Adrenal gland (tissue), 9 donors: ENCODE measurements at regions not wholly inside any gene's neighbourhood (a gene's known extent, or its start where the extent isn't known, plus 50 kb on each side); places are given as distances from the start of the nearest gene placed in this dataset.

Source experiments
- DNase-seq, 7 donors: peaks; one replicate each; pipeline ENCODE4 v3.0.0-alpha.2; 2019 to 2020
- H3K27ac ChIP-seq, 5 donors: fragments of 200-600 bp; sonication (generic) in 4 of 5; 1 replicate in 3 of 5; 2 replicates in 2 of 5; pipeline versions ENCODE4 v1.5.1 to v1.8.0; 2016 to 2020; ENCODE audit warnings: mild to moderate bottlenecking in 1 of 5
- H3K27me3 ChIP-seq: fragments of 200-600 bp; 2 replicates; pipeline ENCODE4 v1.8.0; 2021
- H3K36me3 ChIP-seq, 2 donors: fragments of 200-600 bp; replicated peaks in 1 of 2; 1 replicate in 1 of 2; 2 replicates in 1 of 2; pipeline versions ENCODE4 v1.5.1 to v1.8.0; 2018 to 2022
- H3K4me1 ChIP-seq, 2 donors: fragments of 200-600 bp; replicated peaks in 1 of 2; 1 replicate in 1 of 2; 2 replicates in 1 of 2; pipeline versions ENCODE4 v1.5.1 to v1.8.0; 2018 to 2021
- H3K4me3 ChIP-seq, 4 donors: fragments of 200-600 bp; sonication (generic) in 3 of 4; one replicate each; pipeline ENCODE4 v1.5.1; 2016 to 2018
- H3K9me3 ChIP-seq, 3 donors: fragments of 200-600 bp; sonication (generic) in 1 of 3; replicated peaks in 1 of 3; 1 replicate in 2 of 3; 2 replicates in 1 of 3; pipeline versions ENCODE4 v1.5.1 to v1.8.0; 2016 to 2021
- CTCF ChIP-seq, 6 experiments: fragments of 450-650 bp in 4 of 6; fragments of 200-600 bp in 2 of 6; sonication (generic) in 1 of 6; IDR thresholded peaks; 1 replicate in 5 of 6; 2 replicates in 1 of 6; pipeline versions ENCODE4 v1.5.1 to v1.8.0; 2016 to 2021; ENCODE audit warnings: antibody characterized with exemption in 6 of 6, mild to moderate bottlenecking in 2 of 6, moderate library complexity in 1 of 6
- POLR2A ChIP-seq, 2 donors: fragments of 450-650 bp; IDR thresholded peaks; one replicate each; pipeline ENCODE4 v1.6.1; 2017; ENCODE audit warnings: antibody characterized with exemption in 2 of 2, mild to moderate bottlenecking in 2 of 2, moderate library complexity in 1 of 2
- WGBS, 4 donors: extraction: QIAGEN DNeasy Blood & Tissue Kit in 2 of 4; methylation state at CpG; one replicate each; pipeline versions ENCODE4 v1.1.5 to v1.1.7; 2013 to 2017; 5-methylcytosine and 5-hydroxymethylcytosine counted together
- intact Hi-C, 2 donors: fragments of 100-400 bp; cut with DNase I; formaldehyde crosslinking; loops; one replicate each; pipeline versions ENCODE4 v1.14.1 to v1.15.0; 2022 to 2023
- donor health status: healthy with polysubstance abuse.
- donor health status: Bipolar disorder and iron deficiency.
- donor health status: DM: yes; HTN: yes; CAD: no.
- donor health status: DM: no; HTN: no; CAD: no.
- donor health status: DM: no; HTN: no; CAD: no.

- DNase-seq: no peak
- 20 to 100% (median 91%) methylated on average over 1 to 2 of the region's 2 CpGs for WGBS, 4 donors
- no peaks in the 10 kb centered on the region for H3K4me1 ChIP-seq
Observed at GRCh38 chr2:236656721-236657120, 87.1 kb downstream of the ACKR3 start.

DNA sequence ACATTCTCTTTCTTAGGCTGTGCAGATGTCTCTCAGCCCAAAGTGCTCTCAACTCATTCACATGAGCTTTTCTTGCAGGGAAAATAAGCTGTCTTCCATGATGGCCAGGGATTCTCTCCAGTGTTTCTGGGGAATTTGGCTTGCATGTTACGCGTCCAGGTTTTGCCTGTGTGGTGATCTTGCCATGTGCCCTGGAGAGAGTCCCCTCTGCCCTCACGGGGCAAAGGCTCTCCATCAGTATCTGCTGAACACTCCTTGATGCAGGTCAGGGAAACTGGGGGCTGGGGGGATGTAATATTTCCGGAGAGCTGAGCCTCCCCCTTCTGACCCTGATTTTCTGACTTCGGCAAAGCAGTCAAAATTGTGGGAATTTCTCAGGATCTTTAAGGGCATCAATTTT, 87.6 kb downstream of the ACKR3 start:
- Histone ChIP-seq H3K27ac (no peak overlapping the region), H3K9me3 (no peaks in the 10 kb centered on the region), H3K27me3 (no peaks in the 10 kb centered on the region), H3K4me1 (no peaks in the 10 kb centered on the region), H3K4me3 (no peak overlapping the region), H3K36me3 (no peaks in the 10 kb centered on the region)
- intact Hi-C loops: no loop called here
- DNase-seq: no peak
- 71 to 95% (median 85%) methylated on average over 3 to 5 of the region's 5 CpGs for WGBS, 4 donors
- TF ChIP-seq POLR2A (IDR thresholded peaks at IDR 0.05): no peak
- TF ChIP-seq CTCF (IDR thresholded peaks at IDR 0.05): no peak

More at GRCh38 chr2:236656721-236657120, 87.1 kb downstream of the ACKR3 start:
- no peak overlapping the region for H3K27ac ChIP-seq
- H3K36me3 ChIP-seq: no peaks in the 10 kb centered on the region
- no peaks in the 10 kb centered on the region for H3K9me3 ChIP-seq
- intact Hi-C loops: no loop called here
- TF ChIP-seq CTCF (IDR thresholded peaks at IDR 0.05) (no peak), POLR2A (IDR thresholded peaks at IDR 0.05) (no peak)
- no peak overlapping the region for H3K4me3 ChIP-seq
- no peaks in the 10 kb centered on the region for H3K27me3 ChIP-seq

- no peak for DNase-seq
- intact Hi-C loops: no loop called here
- WGBS, 4 donors: 69 to 81% (median 71%) methylated on average over 4 of the region's 4 CpGs
Observed at GRCh38 chr2:236657801-236658200, 88.2 kb downstream of the ACKR3 start.

GRCh38 chr2:236658974-236659757, 89.5 kb downstream of the ACKR3 start:
- Histone ChIP-seq H3K4me1 (no peaks in the 10 kb centered on the region), H3K9me3 (no peaks in the 10 kb centered on the region), H3K27me3 (no peaks in the 10 kb centered on the region), H3K27ac (no peak overlapping the region), H3K36me3 (no peaks in the 10 kb centered on the region), H3K4me3 (no peak overlapping the region)
- DNase-seq: no peak
- TF ChIP-seq POLR2A (IDR thresholded peaks at IDR 0.05) (no peak), CTCF (IDR thresholded peaks at IDR 0.05) (no peak)
- intact Hi-C loops: no loop called here
- 80 to 85% (median 83%) methylated on average over 16 of the region's 16 CpGs for WGBS, 4 donors

More at GRCh38 chr2:236657801-236658200, 88.2 kb downstream of the ACKR3 start:
- Histone ChIP-seq H3K9me3 (no peaks in the 10 kb centered on the region), H3K4me3 (no peak overlapping the region), H3K36me3 (no peaks in the 10 kb centered on the region), H3K27me3 (no peaks in the 10 kb centered on the region), H3K4me1 (no peaks in the 10 kb centered on the region), H3K27ac (no peak overlapping the region)
- no peak for TF ChIP-seq CTCF (IDR thresholded peaks at IDR 0.05)
- no peak for TF ChIP-seq POLR2A (IDR thresholded peaks at IDR 0.05)
